GM18505 (cell line): ENCODE measurements at regions not wholly inside any gene's neighbourhood (a gene's known extent, or its start where the extent isn't known, plus 50 kb on each side); places are given as distances from the start of the nearest gene placed in this dataset.

Source experiments
- ATAC-seq: cut with Tn5 transposase; IDR thresholded peaks from one replicate; pipeline ENCODE4 v1.9.1; 2021; ENCODE audit not compliant: unreplicated experiment
- POLR2A ChIP-seq: IDR thresholded peaks from 4 replicates; pipeline ENCODE4 v1.6.1; 2011; ENCODE audit warnings: borderline replicate concordance; ENCODE audit not compliant: insufficient read depth, insufficient read length; ENCODE audit errors: extremely low read depth

DNA sequence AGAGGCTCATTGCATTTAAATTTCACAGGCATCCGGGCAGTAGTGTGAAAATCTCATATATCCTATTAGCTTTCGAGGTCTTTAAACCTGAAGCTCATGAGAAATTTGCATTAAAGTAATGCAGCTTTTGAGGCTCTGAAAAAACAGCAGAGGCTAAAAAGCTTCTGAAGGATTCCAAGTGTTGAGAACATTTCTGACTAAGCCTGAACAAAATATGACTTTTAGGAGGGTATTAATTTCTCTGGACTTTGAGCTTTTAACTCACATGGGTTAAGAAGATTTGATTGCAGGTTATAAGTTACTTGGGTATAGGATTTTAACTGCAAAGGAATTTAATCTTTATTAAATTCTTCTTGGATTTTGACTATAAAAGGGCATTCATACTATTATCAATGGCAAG is 743.9 kb downstream of the TLE1 start:
- ATAC-seq, result no peak
- no peak for TF ChIP-seq POLR2A

DNA sequence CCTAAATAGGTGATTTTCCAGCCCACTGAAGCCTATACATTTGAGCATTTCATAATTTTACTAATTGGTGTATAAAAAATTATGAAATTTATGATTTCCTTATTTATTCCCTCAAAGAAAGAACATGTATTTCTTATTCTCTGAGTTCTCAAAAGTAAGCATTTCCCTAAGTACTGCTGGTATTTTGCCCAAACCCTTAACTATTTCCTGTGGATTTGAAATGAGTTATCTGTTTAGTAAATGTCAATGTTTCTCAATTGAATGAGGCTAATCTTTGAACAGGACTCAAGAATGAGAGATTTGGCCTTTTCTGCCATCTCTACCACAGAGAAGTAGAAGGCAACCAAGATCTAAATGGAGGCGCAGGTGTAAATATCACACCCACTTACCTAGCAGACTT is 751.7 kb downstream of the TLE1 start:
- ATAC-seq, result no peak
- TF ChIP-seq POLR2A, result no peak

DNA sequence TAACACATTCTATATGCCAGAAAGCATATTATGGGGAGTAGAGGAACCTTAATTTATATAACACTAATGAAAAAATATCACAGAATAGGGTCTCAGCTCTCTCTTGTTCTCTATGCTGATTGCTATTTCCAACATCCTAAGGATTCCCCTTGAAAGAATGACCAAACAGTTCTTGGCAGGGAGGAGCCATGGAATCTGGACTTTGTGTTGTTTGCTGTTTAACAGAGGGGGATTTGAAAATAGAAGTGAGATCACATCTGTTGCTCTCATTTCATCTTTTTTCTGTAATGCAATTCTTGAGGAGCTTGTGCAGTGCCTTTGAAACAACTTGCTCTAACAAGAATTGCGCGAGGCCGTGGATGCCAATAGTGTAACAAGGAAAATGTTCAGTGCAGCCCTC is 755.3 kb downstream of the TLE1 start:
- no peak for TF ChIP-seq POLR2A
- ATAC-seq, result no peak

DNA sequence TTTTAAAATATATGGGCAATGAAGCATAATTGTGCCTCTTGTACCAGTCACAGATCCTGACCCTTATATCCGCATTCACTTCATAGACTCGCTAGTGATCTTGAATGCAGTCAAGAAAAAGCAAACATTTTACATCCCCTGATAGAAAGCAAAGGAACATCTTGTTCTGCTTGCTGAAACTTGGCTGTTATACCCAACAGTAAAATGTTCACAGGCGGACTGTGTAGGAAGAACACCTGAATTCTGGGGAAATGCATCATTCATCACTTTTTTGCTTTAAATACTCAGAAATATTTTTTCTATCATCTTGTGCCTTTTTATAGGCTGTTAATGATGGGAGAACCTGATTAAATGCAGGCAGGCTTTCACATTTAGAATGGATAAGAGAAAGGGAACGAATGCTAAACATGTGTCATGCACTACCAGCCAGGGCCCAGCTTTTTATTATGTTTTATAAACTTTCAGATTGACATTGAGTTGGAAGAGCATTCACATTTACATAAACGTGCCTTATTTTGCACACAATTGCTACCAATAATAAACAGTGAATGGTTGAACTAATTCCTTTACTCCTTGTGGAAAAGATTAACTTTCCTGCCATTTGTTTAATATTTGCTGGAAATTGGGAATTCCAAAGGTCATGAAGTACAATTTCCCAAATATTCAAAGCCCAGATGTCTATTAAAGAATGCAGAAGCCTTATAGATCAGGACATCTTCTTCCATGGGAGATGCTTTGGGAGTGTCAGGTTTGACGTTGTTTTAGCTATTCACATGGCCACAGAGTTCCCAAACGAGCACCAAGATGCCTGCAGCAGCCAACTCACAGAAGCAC is 756.2 kb downstream of the TLE1 start:
- no peak for TF ChIP-seq POLR2A
- no peak for ATAC-seq

DNA sequence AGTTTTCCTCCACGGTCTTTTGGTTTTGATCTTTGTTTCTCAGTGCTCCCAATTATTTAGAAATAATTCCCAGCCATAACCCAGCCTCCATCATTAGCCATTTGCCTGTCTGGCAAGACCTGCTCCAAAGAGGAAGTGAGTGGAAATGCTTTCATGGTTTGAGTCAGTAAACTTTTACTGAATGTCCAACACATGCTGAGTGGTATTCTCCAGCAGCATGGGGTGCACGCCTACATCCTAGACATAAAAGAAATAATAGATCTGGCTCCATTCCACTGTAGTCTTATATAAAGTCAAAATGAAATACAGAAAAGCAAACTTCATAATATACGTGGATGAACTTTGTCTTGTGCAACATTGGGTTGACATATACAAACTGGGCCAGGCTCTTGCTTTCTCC is 757.2 kb downstream of the TLE1 start:
- TF ChIP-seq POLR2A, result no peak
- ATAC-seq, result no peak

DNA sequence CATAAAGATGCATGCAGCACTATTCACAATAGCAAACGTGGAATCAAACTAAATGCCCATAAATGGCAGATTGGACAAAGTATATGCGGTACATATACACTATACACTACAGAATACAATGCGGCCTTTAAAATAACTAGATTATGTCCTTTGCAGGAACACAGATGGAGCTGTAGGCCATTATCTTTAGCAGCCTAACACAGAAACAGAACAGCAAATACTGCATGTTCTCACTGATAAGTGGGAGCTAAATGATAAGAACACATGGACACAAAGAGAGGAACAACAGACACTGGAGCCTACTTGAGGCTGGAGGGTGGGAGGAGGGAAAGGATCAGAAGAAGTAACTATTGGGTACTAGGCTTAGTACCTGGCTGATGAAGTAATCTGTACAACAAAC is 758.2 kb downstream of the TLE1 start:
- TF ChIP-seq POLR2A, result no peak
- ATAC-seq, result no peak

DNA sequence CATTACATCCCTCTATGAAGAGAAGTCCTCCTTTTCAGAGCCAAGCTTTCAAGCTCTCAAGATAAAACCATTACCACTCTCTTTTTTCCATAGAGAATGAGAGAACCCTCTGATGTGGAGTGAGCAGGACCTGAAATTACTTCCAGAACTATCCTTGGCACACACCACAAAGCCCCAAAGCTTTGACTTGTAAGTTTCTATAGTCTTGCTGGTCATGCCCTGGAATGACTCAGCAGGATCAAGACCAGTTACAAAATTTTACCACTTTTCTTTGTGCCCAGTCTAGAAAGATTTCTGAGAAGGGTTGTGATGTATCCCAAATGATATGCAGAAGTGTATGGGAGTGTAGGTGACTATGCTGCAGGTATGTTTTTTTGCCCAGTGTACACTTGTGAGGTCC is 760.6 kb downstream of the TLE1 start:
- TF ChIP-seq POLR2A, result no peak
- no peak for ATAC-seq

DNA sequence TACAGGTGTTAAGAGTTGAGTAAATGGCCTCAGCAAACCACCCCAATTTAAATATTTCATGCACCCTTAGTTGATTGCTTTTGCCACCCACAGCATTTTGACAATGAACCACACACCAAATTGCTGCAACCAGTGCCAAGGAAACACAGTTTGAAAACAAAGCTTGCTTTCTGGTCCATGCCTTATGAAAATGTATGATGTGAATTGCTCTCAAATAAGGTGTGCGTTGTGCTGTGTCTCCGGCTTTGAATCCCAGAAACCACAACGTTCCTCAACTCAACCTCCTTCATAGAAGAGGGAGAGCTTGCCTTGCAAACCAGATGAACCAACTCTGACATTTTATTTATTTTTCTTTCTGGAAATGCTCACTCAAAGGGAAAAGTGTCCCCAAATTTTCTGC is 762.7 kb downstream of the TLE1 start:
- no peak for ATAC-seq
- TF ChIP-seq POLR2A, result no peak

DNA sequence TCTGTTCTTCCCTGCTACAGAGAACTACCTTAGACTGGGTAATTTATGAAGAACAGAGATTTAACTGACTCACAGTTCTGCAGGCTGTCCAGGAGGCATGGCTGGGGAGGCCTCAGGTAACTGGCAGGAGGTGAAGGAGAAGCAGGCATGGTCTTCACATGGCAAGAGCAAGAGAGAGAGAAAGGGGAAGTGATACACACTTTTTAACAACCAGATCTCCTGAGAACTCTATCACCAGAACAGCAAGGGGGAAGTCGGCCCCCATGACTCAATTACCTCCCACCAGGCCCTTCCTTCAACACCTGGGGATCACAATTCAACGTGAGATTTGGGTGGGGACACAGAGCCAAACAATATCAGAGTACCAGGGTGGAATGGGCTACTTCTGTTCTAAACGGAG is 766.8 kb downstream of the TLE1 start:
- TF ChIP-seq POLR2A, result no peak
- ATAC-seq, result no peak

DNA sequence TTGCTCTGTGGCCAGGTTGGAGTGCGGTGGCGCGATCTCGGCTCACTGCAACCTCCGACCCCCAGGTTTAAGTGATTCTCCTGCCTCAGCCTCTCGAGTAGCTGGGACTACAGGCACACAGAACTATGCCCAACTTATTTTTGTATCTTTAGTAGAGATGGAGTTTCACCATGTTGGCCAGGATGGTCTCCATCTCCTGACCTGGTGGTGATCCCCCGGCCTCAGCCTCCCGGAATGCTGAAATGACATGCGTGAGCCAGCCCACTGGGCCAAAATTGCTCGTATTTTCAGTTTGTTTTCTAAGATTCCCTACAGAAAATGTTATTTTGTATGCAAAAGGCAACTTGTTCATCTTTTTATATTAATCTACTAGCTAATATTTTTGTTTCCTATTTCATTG is 782.6 kb downstream of the TLE1 start:
- ATAC-seq, result no peak
- TF ChIP-seq POLR2A, result no peak

DNA sequence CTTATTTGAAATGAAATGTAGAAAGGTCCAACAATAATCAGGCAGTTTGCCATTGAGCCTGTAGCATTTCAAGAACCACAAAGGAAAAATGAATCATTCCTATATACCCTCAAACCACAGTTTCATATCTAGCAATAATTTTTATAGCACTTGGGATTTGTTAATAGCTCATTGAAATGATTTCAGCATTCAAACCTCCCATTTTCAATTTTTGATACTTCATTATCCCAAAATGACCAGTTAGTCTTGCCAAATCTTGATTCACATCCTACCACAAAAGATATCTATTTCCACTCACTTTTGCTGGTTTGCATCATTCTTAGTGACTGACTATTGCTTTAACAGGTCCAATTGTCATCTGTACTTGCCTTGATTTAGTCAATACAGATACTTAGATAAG is 790.1 kb downstream of the TLE1 start:
- no peak for ATAC-seq
- TF ChIP-seq POLR2A, result no peak

DNA sequence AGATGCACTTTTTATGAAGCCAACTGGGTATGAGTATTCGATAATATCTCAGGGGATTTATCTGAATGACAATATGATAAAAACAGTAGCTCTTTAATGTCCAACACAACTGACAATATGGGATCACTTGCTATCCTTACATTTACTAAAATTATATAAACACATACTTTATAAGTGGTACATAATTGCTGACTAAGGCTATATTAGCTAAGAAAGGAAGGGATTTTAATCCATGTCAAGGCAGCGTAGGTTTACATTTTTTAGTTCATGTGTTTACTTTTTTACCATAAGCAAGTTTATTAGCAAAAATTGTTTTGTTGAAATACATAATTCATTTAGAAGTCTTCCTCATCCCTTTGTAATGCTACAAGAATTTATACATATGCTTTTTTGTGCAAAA is 796.2 kb downstream of the TLE1 start:
- ATAC-seq, result no peak
- no peak for TF ChIP-seq POLR2A

DNA sequence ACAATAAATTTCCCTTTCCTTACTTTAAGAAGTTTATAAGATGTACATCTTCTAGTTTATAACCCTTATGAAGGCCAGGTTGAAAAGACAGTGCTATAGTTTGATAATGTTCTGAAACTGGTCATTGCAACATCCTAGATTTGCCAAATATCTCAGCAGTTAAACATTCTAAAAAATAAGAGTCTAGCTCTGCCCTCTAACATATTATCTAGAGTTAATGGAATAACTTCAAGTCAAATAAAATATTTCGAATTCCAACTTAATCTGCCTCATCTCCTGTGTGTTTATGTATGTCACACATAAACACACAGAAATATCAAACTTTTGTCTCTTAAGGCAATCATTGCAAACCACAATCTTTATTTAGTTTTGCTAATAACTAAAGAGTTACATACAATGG is 796.6 kb downstream of the TLE1 start:
- TF ChIP-seq POLR2A, result no peak
- ATAC-seq, result no peak

DNA sequence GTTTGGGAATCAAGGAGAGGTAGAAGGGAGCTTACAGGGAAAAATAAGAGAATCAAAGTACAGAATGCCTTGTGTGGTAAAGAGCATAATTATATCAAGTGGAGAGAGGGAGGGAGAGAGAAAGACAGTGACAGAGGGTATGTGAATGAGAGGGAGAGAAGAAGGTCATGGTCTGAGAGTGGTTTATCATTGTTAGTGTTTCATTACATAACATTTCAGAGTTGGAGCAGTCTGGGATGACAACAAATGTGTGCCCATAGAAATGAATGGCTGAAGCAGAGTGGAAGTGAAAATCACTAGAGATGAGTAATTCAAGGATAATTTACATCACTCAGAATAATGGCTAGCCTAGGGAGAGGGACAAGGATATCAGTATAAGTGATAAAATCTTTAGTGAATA is 799.2 kb downstream of the TLE1 start:
- ATAC-seq, result no peak
- no peak for TF ChIP-seq POLR2A

DNA sequence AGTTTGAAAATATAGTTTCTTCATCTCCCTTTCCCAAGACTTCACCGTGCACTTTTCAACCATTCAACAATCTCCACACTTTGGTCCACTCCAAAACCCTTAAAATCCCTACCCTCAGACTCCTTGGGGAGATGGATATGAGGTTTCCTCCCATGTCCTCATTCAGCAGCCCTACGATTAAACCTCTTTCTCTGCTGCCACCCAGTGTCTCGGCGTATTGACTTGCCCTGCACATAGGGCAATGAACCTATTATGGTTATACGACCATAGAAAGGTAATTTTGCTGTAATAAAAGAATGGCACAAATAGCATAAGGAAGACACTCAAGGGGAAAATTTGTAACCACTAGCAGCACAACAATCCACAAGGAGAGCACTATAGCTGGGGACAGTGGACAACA is 803.5 kb downstream of the TLE1 start:
- no peak for TF ChIP-seq POLR2A

More for the DNA sequence above, 803.5 kb downstream of the TLE1 start:
- no peak for ATAC-seq
